Fibroblast of mammary gland (primary cell): ENCODE measurements at regions not wholly inside any gene's neighbourhood (a gene's known extent, or its start where the extent isn't known, plus 50 kb on each side); places are given as distances from the start of the nearest gene placed in this dataset.
A peak's percentile ranks its signal among the peaks of the same experiment; 100 is the strongest.
"Not testable (repeated sequence)": the region's sequence is repeated elsewhere in the genome, so short reads cannot be mapped to it uniquely, and the experiment has no call there.

Experiments
- DNase-seq: peaks from one replicate; pipeline ENCODE4 v3.0.0-alpha.2; 2010; ENCODE audit warnings: low read depth
- H3K4me3 ChIP-seq: 2 replicates; pipeline ENCODE4 v1.5.1; 2011; ENCODE audit warnings: low read depth, mild to moderate bottlenecking, low read length, moderate library complexity; ENCODE audit not compliant: control insufficient read depth
- TF ChIP-seq, protein P1 (sequence below): conservative IDR thresholded peaks from 2 replicates; pipeline ENCODE4 v1.5.1; 2011; ENCODE audit warnings: low read depth, low read length, inconsistent platforms; ENCODE audit not compliant: control insufficient read depth, insufficient read depth

DNA sequence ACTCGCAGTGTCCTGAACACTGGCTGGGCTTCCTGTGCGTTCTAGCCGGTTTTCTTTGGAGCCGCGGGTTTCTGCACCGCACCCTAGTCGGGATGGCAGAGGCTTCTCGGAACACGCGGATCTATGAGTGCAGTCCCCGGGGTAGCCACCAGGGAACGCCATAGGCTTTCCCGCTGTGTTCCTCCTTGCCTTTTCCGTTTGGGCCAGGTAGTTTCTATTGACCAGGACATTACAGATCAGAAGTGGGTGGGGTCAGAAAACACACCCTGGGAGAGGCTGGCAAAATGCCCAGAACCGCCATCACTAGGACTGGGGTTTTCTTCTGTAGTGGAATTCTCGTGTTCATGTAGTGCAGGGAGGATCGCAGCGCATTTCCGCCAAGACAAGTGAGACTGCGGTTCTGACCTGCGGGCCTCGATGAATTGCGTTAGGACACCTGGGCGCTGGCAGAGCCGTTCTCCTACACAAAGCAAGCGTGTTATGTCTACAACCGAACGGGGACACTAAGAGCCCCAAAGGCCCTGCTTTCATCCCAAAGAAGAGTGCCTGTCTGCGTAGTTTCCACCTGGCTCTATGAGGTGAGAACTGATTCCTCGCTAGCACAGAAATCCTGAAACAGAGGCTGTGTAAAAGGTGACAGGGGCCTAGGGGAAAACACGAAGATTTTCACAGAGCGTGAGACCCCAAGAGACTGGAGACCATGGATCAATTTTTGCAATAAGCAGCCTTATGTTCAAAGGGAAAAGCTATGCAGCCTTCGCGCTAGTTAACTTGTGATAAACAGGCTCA, 121.5 kb downstream of the PPIAL4G start:
- not testable (repeated sequence) for H3K4me3 ChIP-seq
- TF ChIP-seq, protein P1, sequence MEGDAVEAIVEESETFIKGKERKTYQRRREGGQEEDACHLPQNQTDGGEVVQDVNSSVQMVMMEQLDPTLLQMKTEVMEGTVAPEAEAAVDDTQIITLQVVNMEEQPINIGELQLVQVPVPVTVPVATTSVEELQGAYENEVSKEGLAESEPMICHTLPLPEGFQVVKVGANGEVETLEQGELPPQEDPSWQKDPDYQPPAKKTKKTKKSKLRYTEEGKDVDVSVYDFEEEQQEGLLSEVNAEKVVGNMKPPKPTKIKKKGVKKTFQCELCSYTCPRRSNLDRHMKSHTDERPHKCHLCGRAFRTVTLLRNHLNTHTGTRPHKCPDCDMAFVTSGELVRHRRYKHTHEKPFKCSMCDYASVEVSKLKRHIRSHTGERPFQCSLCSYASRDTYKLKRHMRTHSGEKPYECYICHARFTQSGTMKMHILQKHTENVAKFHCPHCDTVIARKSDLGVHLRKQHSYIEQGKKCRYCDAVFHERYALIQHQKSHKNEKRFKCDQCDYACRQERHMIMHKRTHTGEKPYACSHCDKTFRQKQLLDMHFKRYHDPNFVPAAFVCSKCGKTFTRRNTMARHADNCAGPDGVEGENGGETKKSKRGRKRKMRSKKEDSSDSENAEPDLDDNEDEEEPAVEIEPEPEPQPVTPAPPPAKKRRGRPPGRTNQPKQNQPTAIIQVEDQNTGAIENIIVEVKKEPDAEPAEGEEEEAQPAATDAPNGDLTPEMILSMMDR = peak; percentile 28
- peak; percentile 29 for DNase-seq

GRCh38 chr1:148357037-148357436, 126.1 kb downstream of the PPIAL4G start:
- H3K4me3 ChIP-seq = no peak overlapping the region
- TF ChIP-seq, protein P1 = no peak
- DNase-seq = no peak

GRCh38 chr1:148355976-148356375, 127.1 kb downstream of the PPIAL4G start:
- H3K4me3 ChIP-seq = no peak overlapping the region
- DNase-seq = peak; percentile 39
- TF ChIP-seq, protein P1 = no peak

DNA sequence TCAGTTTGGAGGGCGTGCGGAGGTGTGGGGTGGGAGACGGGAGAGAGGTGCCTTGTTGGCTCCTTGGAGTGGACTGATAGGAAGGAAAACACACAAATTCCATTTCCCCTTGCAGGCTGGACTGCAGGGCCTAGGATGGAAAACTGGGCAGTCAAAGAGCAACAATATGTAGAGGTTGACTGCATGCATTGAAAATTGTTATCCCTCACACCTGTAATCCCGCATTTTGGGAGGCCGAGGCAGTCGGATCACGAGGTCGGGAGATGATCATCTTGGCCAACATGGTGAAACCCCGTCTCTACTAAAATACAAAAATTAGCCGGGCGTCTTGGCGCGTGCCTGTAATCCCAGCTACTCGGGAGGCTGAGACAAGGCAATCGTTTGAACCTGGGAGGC, 128.2 kb downstream of the PPIAL4G start:
- no peak for DNase-seq
- no peak overlapping the region for H3K4me3 ChIP-seq
- TF ChIP-seq, protein P1 = no peak

DNA sequence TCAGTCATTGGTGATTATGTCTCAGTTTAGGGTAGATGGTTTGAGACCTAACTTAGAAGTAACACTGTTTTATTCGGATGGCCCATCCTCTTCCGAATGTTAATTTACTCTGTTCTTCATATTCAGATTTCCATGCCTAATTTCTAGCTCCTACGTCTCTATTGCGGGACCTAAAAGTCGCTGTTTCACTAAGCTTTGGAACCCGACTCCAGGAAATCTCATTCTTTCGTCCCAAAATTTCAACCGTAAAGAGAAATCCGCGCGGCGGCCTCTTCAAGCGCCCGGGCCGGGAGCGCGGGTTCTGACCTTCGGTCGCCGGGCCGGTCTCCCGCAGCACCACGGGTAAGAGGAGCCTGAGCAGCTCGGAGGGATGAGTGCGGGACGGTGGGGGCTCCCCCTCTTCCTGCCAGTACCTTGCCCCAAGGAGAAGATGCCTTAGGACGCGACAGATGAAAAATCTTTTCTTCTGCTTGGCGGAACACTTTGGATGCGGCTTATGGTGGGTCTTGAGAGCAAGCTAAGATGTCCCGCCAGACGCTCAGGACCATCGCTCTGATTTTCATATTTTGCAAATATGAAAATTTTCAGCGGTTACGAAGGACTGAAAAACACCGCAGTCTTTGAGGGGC, 128.7 kb downstream of the PPIAL4G start:
- H3K4me3 ChIP-seq = no peak overlapping the region
- DNase-seq = no peak
- TF ChIP-seq, protein P1 = no peak

- H3K4me3 ChIP-seq = no peak overlapping the region
- TF ChIP-seq, protein P1 = no peak
- DNase-seq = peak; percentile 82
Measured at GRCh38 chr1:148353461-148354283, 129.4 kb downstream of the PPIAL4G start.
